HCT116 (cell line): ENCODE measurements at regions not wholly inside any gene's neighbourhood (a gene's known extent, or its start where the extent isn't known, plus 50 kb on each side); places are given as distances from the start of the nearest gene placed in this dataset.
"Not testable (repeated sequence)": the region's sequence is repeated elsewhere in the genome, so short reads cannot be mapped to it uniquely, and the experiment has no call there.

ENCODE experiments used
- ATAC-seq: fragments of 200-7000 bp; cut with Tn5 transposase; 2 replicates; pipeline ENCODE4 v1.9.1; 2020; ENCODE audit warnings: mild to moderate bottlenecking, moderate library complexity
- BruUV-seq: library from RNA; stranded (reverse); fragments of 400-500 nt; replicated peaks from 2 replicates; lab custom pipeline; 2021; lab: Mats Ljungman, UMichigan
- CTCF ChIA-PET: fragments of 300-600 bp; sonication (Branson Sonifier 250); formaldehyde crosslinking; loops from one replicate; lab custom pipeline; 2021; ENCODE audit warnings: antibody characterized with exemption; lab: Charles Lee
- POLR2A ChIA-PET: fragments of 300-600, 350-600 bp; sonication (Branson Sonifier 250); formaldehyde crosslinking; loops from one replicate; lab custom pipeline; 2021; ENCODE audit warnings: antibody characterized with exemption; lab: Charles Lee
- RAD21 ChIA-PET, 2 experiments: fragments of 300-600 bp; sonication (Branson Sonifier 250); formaldehyde crosslinking; loops; one replicate each; lab custom pipeline; 2023; ENCODE audit warnings: low total read pairs in 2 of 2; ENCODE audit not compliant: uncharacterized antibody in 2 of 2, unreplicated experiment in 2 of 2, low non-redundant PET in 1 of 2; lab: Charles Lee
- DNase-seq: peaks from one replicate; pipeline ENCODE4 v3.0.0-alpha.2; 2010; ENCODE audit warnings: low read depth, low spot score
- H2AFZ ChIP-seq: fragments of 200-600 bp; shearing (Covaris generic), sonication (generic); 2 replicates; pipeline ENCODE4 v1.6.1; 2017; ENCODE audit warnings: low read depth, mixed run types, mixed read lengths, antibody characterized with exemption, low read length; ENCODE audit not compliant: poor library complexity, severe bottlenecking
- H3K27ac ChIP-seq: 2 replicates; pipeline ENCODE4 v1.5.1; 2012; ENCODE audit warnings: low read depth, low read length
- H3K27me3 ChIP-seq: fragments of 200-600 bp; sonication (generic); 2 replicates; pipeline ENCODE4 v1.6.1; 2016; ENCODE audit warnings: mixed run types, low read length, mixed read lengths; ENCODE audit not compliant: insufficient read depth
- H3K36me3 ChIP-seq, 2 experiments: fragments of 200-500 bp in 1 of 2; fragments of 200-600 bp in 1 of 2; sonication (Bioruptor generic) in 1 of 2; sonication (generic) in 1 of 2; 2 replicates each; pipeline versions ENCODE4 v1.5.1 to v1.6.1; 2014 to 2016; ENCODE audit warnings: low read length in 2 of 2, inconsistent platforms in 1 of 2, mixed read lengths in 1 of 2, mixed run types in 1 of 2; ENCODE audit not compliant: insufficient read depth in 2 of 2, control insufficient read depth in 1 of 2
- H3K4me1 ChIP-seq, 2 experiments: fragments of 200-600 bp in 1 of 2; sonication (generic) in 1 of 2; 2 replicates each; pipeline versions ENCODE4 v1.5.1 to v1.6.1; 2012 to 2017; ENCODE audit warnings: low read length in 2 of 2, inconsistent platforms in 1 of 2, mild to moderate bottlenecking in 1 of 2, mixed read lengths in 1 of 2, mixed run types in 1 of 2, moderate library complexity in 1 of 2; ENCODE audit not compliant: insufficient read depth in 2 of 2, control insufficient read depth in 1 of 2
- H3K4me2 ChIP-seq: fragments of 200-600 bp; sonication (generic); 2 replicates; pipeline ENCODE4 v1.6.1; 2017; ENCODE audit warnings: mixed run types, low read length, mixed read lengths
- H3K4me3 ChIP-seq, 2 experiments: fragments of 200-600 bp in 1 of 2; sonication (generic) in 1 of 2; replicated peaks in 1 of 2; 2 replicates each; pipeline ENCODE4 v1.5.1; 2011 to 2016; ENCODE audit warnings: low read length in 2 of 2, control low read depth in 1 of 2, low read depth in 1 of 2, mild to moderate bottlenecking in 1 of 2, mixed read lengths in 1 of 2, mixed run types in 1 of 2
- H3K79me2 ChIP-seq: fragments of 200-600 bp; sonication (generic); 2 replicates; pipeline ENCODE4 v1.6.1; 2017; ENCODE audit warnings: mild to moderate bottlenecking, mixed run types, low read length, moderate library complexity, mixed read lengths; ENCODE audit not compliant: insufficient read depth
- H3K9ac ChIP-seq: fragments of 200-600 bp; sonication (generic); 2 replicates; pipeline ENCODE4 v1.6.1; 2016; ENCODE audit warnings: low read length, mixed read lengths
- H3K9me2 ChIP-seq: fragments of 200-600 bp; sonication (generic), shearing (Covaris generic); 2 replicates; pipeline ENCODE4 v1.6.1; 2017; ENCODE audit warnings: mixed run types, mild to moderate bottlenecking, moderate library complexity; ENCODE audit not compliant: insufficient read depth
- H3K9me3 ChIP-seq, 2 experiments: fragments of 200-500 bp in 1 of 2; fragments of 200-600 bp in 1 of 2; sonication (Bioruptor generic) in 1 of 2; sonication (generic) in 1 of 2; 2 replicates each; pipeline ENCODE4 v1.6.1; 2014 to 2017; ENCODE audit warnings: low read length in 2 of 2, mixed read lengths in 2 of 2, inconsistent platforms in 1 of 2, low read depth in 1 of 2, mild to moderate bottlenecking in 1 of 2, mixed run types in 1 of 2, moderate library complexity in 1 of 2; ENCODE audit not compliant: control insufficient read depth in 1 of 2, insufficient read depth in 1 of 2
- H4K20me1 ChIP-seq: fragments of 200-600 bp; sonication (generic), shearing (Covaris generic); 2 replicates; pipeline ENCODE4 v1.6.1; 2017; ENCODE audit warnings: mixed run types, mild to moderate bottlenecking, moderate library complexity; ENCODE audit not compliant: insufficient read depth
- CBX3 ChIP-seq: IDR thresholded peaks from 2 replicates; pipeline ENCODE4 v1.6.1; 2012; ENCODE audit warnings: low read depth
- EGR1 ChIP-seq: IDR thresholded peaks from 2 replicates; pipeline ENCODE4 v1.6.1; 2012; ENCODE audit warnings: low read depth
- ELF1 ChIP-seq: IDR thresholded peaks from 2 replicates; pipeline ENCODE4 v1.6.1; 2012; ENCODE audit warnings: low read depth, borderline replicate concordance
- EZH2phosphoT487 ChIP-seq: fragments of 200-600 bp; IDR thresholded peaks from 2 replicates; pipeline ENCODE4 v1.6.1; 2018; ENCODE audit warnings: antibody characterized with exemption, borderline replicate concordance
- RAD21 ChIP-seq: IDR thresholded peaks from 2 replicates; pipeline ENCODE4 v1.6.1; 2012; ENCODE audit warnings: low read depth, mild to moderate bottlenecking
- SIN3A ChIP-seq: IDR thresholded peaks from 2 replicates; pipeline ENCODE4 v1.6.1; 2012; ENCODE audit warnings: low read depth
- YY1 ChIP-seq: IDR thresholded peaks from 2 replicates; pipeline ENCODE4 v1.6.1; 2011; ENCODE audit warnings: low read length, low read depth, moderate library complexity, mild to moderate bottlenecking; ENCODE audit not compliant: insufficient replicate concordance; ENCODE audit errors: extremely low read depth
- intact Hi-C: fragments of 100-400 bp; cut with micrococcal nuclease; formaldehyde crosslinking; loops from 2 replicates; pipeline ENCODE4 v1.10.0; 2022
- TF ChIP-seq, protein P1 (sequence below): IDR thresholded peaks from 2 replicates; pipeline ENCODE4 v1.6.1; 2011; ENCODE audit warnings: mild to moderate bottlenecking, low read length, moderate library complexity; ENCODE audit not compliant: insufficient replicate concordance; ENCODE audit errors: extremely low read depth
- TF ChIP-seq, protein P2 (sequence below): IDR thresholded peaks from 2 replicates; pipeline ENCODE4 v1.6.1; 2012

DNA sequence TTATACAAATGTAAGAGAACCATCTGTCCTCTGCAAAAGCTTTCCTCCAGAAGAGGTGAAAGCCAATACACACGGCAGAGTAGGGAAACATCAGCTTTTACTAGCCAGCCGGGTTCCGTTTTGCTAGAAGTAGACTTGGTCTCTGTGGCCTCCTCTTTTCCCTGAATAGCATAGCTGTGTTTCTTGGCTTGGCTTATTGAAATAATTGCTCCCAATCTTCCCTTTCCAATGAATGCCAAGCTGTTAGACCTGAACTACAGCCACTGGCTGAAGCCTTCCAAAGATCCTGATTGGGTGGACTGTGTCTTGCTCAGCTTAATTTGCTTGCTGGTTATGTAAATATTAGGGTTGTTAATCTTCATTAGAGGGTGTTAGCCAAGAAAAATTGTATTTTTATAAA, 157.8 kb upstream of the ROPN1 start (continued):
- TF ChIP-seq, protein P1, sequence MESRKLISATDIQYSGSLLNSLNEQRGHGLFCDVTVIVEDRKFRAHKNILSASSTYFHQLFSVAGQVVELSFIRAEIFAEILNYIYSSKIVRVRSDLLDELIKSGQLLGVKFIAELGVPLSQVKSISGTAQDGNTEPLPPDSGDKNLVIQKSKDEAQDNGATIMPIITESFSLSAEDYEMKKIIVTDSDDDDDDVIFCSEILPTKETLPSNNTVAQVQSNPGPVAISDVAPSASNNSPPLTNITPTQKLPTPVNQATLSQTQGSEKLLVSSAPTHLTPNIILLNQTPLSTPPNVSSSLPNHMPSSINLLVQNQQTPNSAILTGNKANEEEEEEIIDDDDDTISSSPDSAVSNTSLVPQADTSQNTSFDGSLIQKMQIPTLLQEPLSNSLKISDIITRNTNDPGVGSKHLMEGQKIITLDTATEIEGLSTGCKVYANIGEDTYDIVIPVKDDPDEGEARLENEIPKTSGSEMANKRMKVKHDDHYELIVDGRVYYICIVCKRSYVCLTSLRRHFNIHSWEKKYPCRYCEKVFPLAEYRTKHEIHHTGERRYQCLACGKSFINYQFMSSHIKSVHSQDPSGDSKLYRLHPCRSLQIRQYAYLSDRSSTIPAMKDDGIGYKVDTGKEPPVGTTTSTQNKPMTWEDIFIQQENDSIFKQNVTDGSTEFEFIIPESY: no peak
- TF ChIP-seq CBX3: no peak
- no peak for TF ChIP-seq YY1
- no peak for TF ChIP-seq SIN3A
- TF ChIP-seq RAD21: no peak
- TF ChIP-seq ELF1: no peak
- no peak for TF ChIP-seq EZH2phosphoT487
- no peak for TF ChIP-seq EGR1
- TF ChIP-seq, protein P2, sequence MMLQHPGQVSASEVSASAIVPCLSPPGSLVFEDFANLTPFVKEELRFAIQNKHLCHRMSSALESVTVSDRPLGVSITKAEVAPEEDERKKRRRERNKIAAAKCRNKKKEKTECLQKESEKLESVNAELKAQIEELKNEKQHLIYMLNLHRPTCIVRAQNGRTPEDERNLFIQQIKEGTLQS: no peak

DNA sequence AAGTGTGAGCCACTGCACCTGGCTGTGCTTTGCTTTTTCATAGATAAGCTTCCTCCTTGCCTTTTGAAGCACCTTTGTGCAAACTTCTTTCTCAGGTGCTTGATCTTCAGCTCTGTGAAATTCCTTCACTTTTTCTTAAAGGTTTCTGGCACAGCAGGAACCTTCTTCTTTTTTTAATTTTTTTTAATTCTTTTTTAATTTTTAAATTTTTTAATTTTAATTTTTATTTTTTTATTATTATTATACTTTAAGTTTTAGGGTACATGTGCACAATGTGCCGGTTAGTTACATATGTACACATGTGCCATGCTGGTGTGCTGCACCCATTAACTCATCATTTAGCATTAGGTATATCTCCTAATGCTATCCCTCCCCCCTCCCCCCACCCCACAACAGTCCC, 161.0 kb upstream of the ROPN1 start:
- H3K9me3 ChIP-seq, H2AFZ ChIP-seq, CTCF ChIA-PET, H4K20me1 ChIP-seq, H3K4me2 ChIP-seq, POLR2A ChIA-PET, H3K4me1 ChIP-seq, BruUV-seq, H3K36me3 ChIP-seq, ATAC-seq, intact Hi-C loops, DNase-seq, RAD21 ChIA-PET, H3K9me2 ChIP-seq, H3K9ac ChIP-seq, H3K27ac ChIP-seq, H3K4me3 ChIP-seq, H3K79me2 ChIP-seq: not testable (repeated sequence)
- H3K27me3 ChIP-seq: peaks cover 65% of the 10 kb centered on the region
